OCI-LY3 (cell line): ENCODE measurements at regions not wholly inside any gene's neighbourhood (a gene's known extent, or its start where the extent isn't known, plus 50 kb on each side); places are given as distances from the start of the nearest gene placed in this dataset.

Source experiments
- CTCF ChIP-seq: fragments of 200-600, 300-600 bp; sonication (generic); IDR thresholded peaks from 2 replicates; pipeline ENCODE4 v1.5.1; 2014; ENCODE audit warnings: antibody characterized with exemption, low read length, low read depth
- EZH2phosphoT487 ChIP-seq: fragments of 200-600 bp; shearing (Covaris generic); IDR thresholded peaks from 2 replicates; pipeline ENCODE4 v1.6.1; 2018; ENCODE audit warnings: antibody characterized with exemption, mixed run types, low read depth

GRCh38 chr12:87642245-87642644 lies 387.0 kb downstream of the C12orf50 start:
- TF ChIP-seq CTCF, result no peak
- TF ChIP-seq EZH2phosphoT487, result no peak
